ENCODE measurements at regions not wholly inside any gene's neighbourhood (a gene's known extent, or its start where the extent isn't known, plus 50 kb on each side); places are given as distances from the start of the nearest gene placed in this dataset.
"Not testable (repeated sequence)": the region's sequence is repeated elsewhere in the genome, so short reads cannot be mapped to it uniquely, and the experiment has no call there.

- no peaks in the 10 kb centered on the region for H3K36me3 Mint-ChIP-seq
- H3K4me3 Mint-ChIP-seq, result no peak overlapping the region
- H3K9me3 Mint-ChIP-seq, result no peaks in the 10 kb centered on the region
- H3K27me3 Mint-ChIP-seq, result no peaks in the 10 kb centered on the region
- ATAC-seq (replicated peaks) (no peak), DNase-seq (no peak)
- H3K4me1 Mint-ChIP-seq, result no peaks in the 10 kb centered on the region
- H3K27ac Mint-ChIP-seq, result no peak overlapping the region
Measured at GRCh38 chr4:188780028-188780427, 640.8 kb downstream of the TRIML1 start.

GRCh38 chr4:188780686-188781085 lies 641.4 kb downstream of the TRIML1 start:
- no peak overlapping the region for H3K4me3 Mint-ChIP-seq
- H3K9me3 Mint-ChIP-seq, result no peaks in the 10 kb centered on the region
- no peaks in the 10 kb centered on the region for H3K27me3 Mint-ChIP-seq
- no peak for ATAC-seq (replicated peaks)
- no peak for DNase-seq
- H3K4me1 Mint-ChIP-seq, result no peaks in the 10 kb centered on the region
- H3K36me3 Mint-ChIP-seq, result no peaks in the 10 kb centered on the region
- no peak overlapping the region for H3K27ac Mint-ChIP-seq

- Mint-ChIP-seq H3K36me3 (no peaks in the 10 kb centered on the region), H3K4me1 (no peaks in the 10 kb centered on the region), H3K4me3 (no peak overlapping the region), H3K9me3 (no peaks in the 10 kb centered on the region), H3K27me3 (no peaks in the 10 kb centered on the region), H3K27ac (no peak overlapping the region)
- ATAC-seq (replicated peaks) (no peak), DNase-seq (no peak)
Measured at GRCh38 chr4:188781655-188782054, 642.4 kb downstream of the TRIML1 start.

GRCh38 chr4:188783175-188783574 lies 643.9 kb downstream of the TRIML1 start:
- no peaks in the 10 kb centered on the region for H3K36me3 Mint-ChIP-seq
- no peaks in the 10 kb centered on the region for H3K27me3 Mint-ChIP-seq
- no peak for ATAC-seq (replicated peaks)
- no peak overlapping the region for H3K27ac Mint-ChIP-seq
- H3K4me1 Mint-ChIP-seq, result no peaks in the 10 kb centered on the region
- DNase-seq, result no peak
- no peak overlapping the region for H3K4me3 Mint-ChIP-seq
- no peaks in the 10 kb centered on the region for H3K9me3 Mint-ChIP-seq

- Mint-ChIP-seq H3K36me3 (no peaks in the 10 kb centered on the region), H3K4me1 (no peaks in the 10 kb centered on the region), H3K4me3 (no peak overlapping the region)
Measured at GRCh38 chr4:188783606-188784160, 644.4 kb downstream of the TRIML1 start.

GRCh38 chr4:188796600-188796999 lies 657.4 kb downstream of the TRIML1 start:
- not testable (repeated sequence) for DNase-seq; H3K4me1 Mint-ChIP-seq; H3K4me3 Mint-ChIP-seq; ATAC-seq (replicated peaks); H3K27ac Mint-ChIP-seq; H3K36me3 Mint-ChIP-seq; H3K9me3 Mint-ChIP-seq; H3K27me3 Mint-ChIP-seq

More at GRCh38 chr4:188783606-188784160, 644.4 kb downstream of the TRIML1 start:
- DNase-seq, result no peak
- ATAC-seq (replicated peaks), result no peak
- no peaks in the 10 kb centered on the region for H3K9me3 Mint-ChIP-seq
- H3K27me3 Mint-ChIP-seq, result no peaks in the 10 kb centered on the region
- no peak overlapping the region for H3K27ac Mint-ChIP-seq

- not testable (repeated sequence) for H3K36me3 Mint-ChIP-seq, H3K4me1 Mint-ChIP-seq, DNase-seq
Measured at GRCh38 chr4:188797011-188797410, 657.8 kb downstream of the TRIML1 start.

GRCh38 chr4:188804861-188805260 lies 665.6 kb downstream of the TRIML1 start:
- no peak overlapping the region for H3K4me3 Mint-ChIP-seq

More at GRCh38 chr4:188797011-188797410, 657.8 kb downstream of the TRIML1 start:
- not testable (repeated sequence) for H3K9me3 Mint-ChIP-seq; H3K27me3 Mint-ChIP-seq; H3K4me3 Mint-ChIP-seq; H3K27ac Mint-ChIP-seq; ATAC-seq (replicated peaks)

GRCh38 chr4:188811121-188811520 lies 671.9 kb downstream of the TRIML1 start:
- DNase-seq (no peak), ATAC-seq (replicated peaks) (no peak)
- Mint-ChIP-seq H3K27ac (no peak overlapping the region), H3K27me3 (no peaks in the 10 kb centered on the region), H3K9me3 (peaks cover 4 to 5% of the 10 kb centered on the region in 2 donors), H3K4me1 (no peaks in the 10 kb centered on the region), H3K36me3 (no peaks in the 10 kb centered on the region), H3K4me3 (no peak overlapping the region)

More at GRCh38 chr4:188804861-188805260, 665.6 kb downstream of the TRIML1 start:
- no peaks in the 10 kb centered on the region for H3K36me3 Mint-ChIP-seq
- no peaks in the 10 kb centered on the region for H3K9me3 Mint-ChIP-seq
- no peaks in the 10 kb centered on the region for H3K4me1 Mint-ChIP-seq
- H3K27ac Mint-ChIP-seq, result no peak overlapping the region
- no peaks in the 10 kb centered on the region for H3K27me3 Mint-ChIP-seq
- ATAC-seq (replicated peaks) (no peak), DNase-seq (no peak)

GRCh38 chr4:188812644-188813043 lies 673.4 kb downstream of the TRIML1 start:
- ATAC-seq (replicated peaks), result no peak
- no peaks in the 10 kb centered on the region for H3K36me3 Mint-ChIP-seq
- no peaks in the 10 kb centered on the region for H3K4me1 Mint-ChIP-seq
- no peak overlapping the region for H3K27ac Mint-ChIP-seq
- no peak for DNase-seq
- H3K27me3 Mint-ChIP-seq, result no peaks in the 10 kb centered on the region
- no peak overlapping the region for H3K4me3 Mint-ChIP-seq
- H3K9me3 Mint-ChIP-seq, result peaks cover 4 to 5% of the 10 kb centered on the region in 2 donors

GRCh38 chr4:188818300-188818699 lies 679.1 kb downstream of the TRIML1 start:
- Mint-ChIP-seq H3K36me3 (no peaks in the 10 kb centered on the region), H3K27me3 (no peaks in the 10 kb centered on the region), H3K9me3 (peaks cover 3 to 4% of the 10 kb centered on the region in 2 donors), H3K4me3 (no peak overlapping the region), H3K27ac (no peak overlapping the region), H3K4me1 (no peaks in the 10 kb centered on the region)
- DNase-seq, result no peak
- no peak for ATAC-seq (replicated peaks)

- H3K9me3 Mint-ChIP-seq, result no peaks in the 10 kb centered on the region
- ATAC-seq (replicated peaks) (no peak), DNase-seq (no peak)
- H3K4me1 Mint-ChIP-seq, result no peaks in the 10 kb centered on the region
- H3K4me3 Mint-ChIP-seq, result no peak overlapping the region
- no peaks in the 10 kb centered on the region for H3K36me3 Mint-ChIP-seq
- no peak overlapping the region for H3K27ac Mint-ChIP-seq
- no peaks in the 10 kb centered on the region for H3K27me3 Mint-ChIP-seq
Measured at GRCh38 chr4:188819233-188819632, 680.0 kb downstream of the TRIML1 start.

GRCh38 chr4:188821500-188821899 lies 682.3 kb downstream of the TRIML1 start:
- ATAC-seq (replicated peaks) (no peak), DNase-seq (no peak)
- no peaks in the 10 kb centered on the region for H3K27me3 Mint-ChIP-seq
- H3K36me3 Mint-ChIP-seq, result no peaks in the 10 kb centered on the region
- no peaks in the 10 kb centered on the region for H3K4me1 Mint-ChIP-seq
- no peak overlapping the region for H3K27ac Mint-ChIP-seq
- no peaks in the 10 kb centered on the region for H3K9me3 Mint-ChIP-seq
- H3K4me3 Mint-ChIP-seq, result no peak overlapping the region

GRCh38 chr4:188822698-188823097 lies 683.5 kb downstream of the TRIML1 start:
- no peak for ATAC-seq (replicated peaks)
- Mint-ChIP-seq H3K27me3 (no peaks in the 10 kb centered on the region), H3K4me1 (no peaks in the 10 kb centered on the region)

GRCh38 chr4:188824553-188824952 lies 685.3 kb downstream of the TRIML1 start:
- no peaks in the 10 kb centered on the region for H3K4me1 Mint-ChIP-seq
- no peaks in the 10 kb centered on the region for H3K36me3 Mint-ChIP-seq
- no peak for DNase-seq
- ATAC-seq (replicated peaks), result no peak
- no peaks in the 10 kb centered on the region for H3K27me3 Mint-ChIP-seq
- H3K9me3 Mint-ChIP-seq, result no peaks in the 10 kb centered on the region
- H3K27ac Mint-ChIP-seq, result no peak overlapping the region
- H3K4me3 Mint-ChIP-seq, result no peak overlapping the region

More at GRCh38 chr4:188822698-188823097, 683.5 kb downstream of the TRIML1 start:
- H3K36me3 Mint-ChIP-seq, result no peaks in the 10 kb centered on the region
- H3K27ac Mint-ChIP-seq, result no peak overlapping the region
- H3K4me3 Mint-ChIP-seq, result no peak overlapping the region
- no peaks in the 10 kb centered on the region for H3K9me3 Mint-ChIP-seq
- no peak for DNase-seq

- H3K4me3 Mint-ChIP-seq, result no peak overlapping the region
Measured at GRCh38 chr4:188826393-188826792, 687.2 kb downstream of the TRIML1 start.

More at GRCh38 chr4:188826393-188826792, 687.2 kb downstream of the TRIML1 start:
- Mint-ChIP-seq H3K9me3 (no peaks in the 10 kb centered on the region), H3K4me1 (no peaks in the 10 kb centered on the region), H3K27me3 (no peaks in the 10 kb centered on the region), H3K27ac (no peak overlapping the region), H3K36me3 (no peaks in the 10 kb centered on the region)
- DNase-seq (no peak), ATAC-seq (replicated peaks) (no peak)

Data from stimulated activated naive B cell treated with anti-CD40 and anti-IgM and Interleukin-4, amounts not matched to agents 10 μg/mL and 1 μg/mL and 100 μg/mL, for 72 hours (primary cell).